HG02938 (cell line): ENCODE measurements at regions not wholly inside any gene's neighbourhood (a gene's known extent, or its start where the extent isn't known, plus 50 kb on each side); places are given as distances from the start of the nearest gene placed in this dataset.
A peak's percentile ranks its signal among the peaks of the same experiment; 100 is the strongest.

ENCODE experiments used
- ATAC-seq: cut with Tn5 transposase; IDR thresholded peaks from one replicate; pipeline ENCODE4 v1.9.1; 2021; ENCODE audit warnings: mild to moderate bottlenecking, moderate library complexity; ENCODE audit not compliant: unreplicated experiment

- peak; percentile 95 for ATAC-seq
These were observed 588.5 kb downstream of the MTRR start for GRCh38 chr5:8457187-8458037.

GRCh38 chr5:8458038-8458383 is 589.1 kb downstream of the MTRR start:
- ATAC-seq, result peak; percentile 10

- no peak for ATAC-seq
These were observed 592.6 kb downstream of the MTRR start for GRCh38 chr5:8461543-8461942.

- ATAC-seq, result no peak
These were observed 593.6 kb downstream of the MTRR start for GRCh38 chr5:8462565-8462964.

GRCh38 chr5:8470489-8470888 is 601.5 kb downstream of the MTRR start:
- no peak for ATAC-seq

GRCh38 chr5:8471581-8471980 is 602.6 kb downstream of the MTRR start:
- ATAC-seq, result no peak

GRCh38 chr5:8473016-8473415 is 604.1 kb downstream of the MTRR start:
- no peak for ATAC-seq

- ATAC-seq, result no peak
These were observed 605.0 kb downstream of the MTRR start for GRCh38 chr5:8473827-8474568.

- ATAC-seq, result no peak
These were observed 605.6 kb downstream of the MTRR start for GRCh38 chr5:8474569-8474930.

- no peak for ATAC-seq
These were observed 609.4 kb downstream of the MTRR start for GRCh38 chr5:8478326-8478725.

- no peak for ATAC-seq
These were observed 612.1 kb downstream of the MTRR start for GRCh38 chr5:8481007-8481406.

- no peak for ATAC-seq
These were observed 622.3 kb downstream of the MTRR start for GRCh38 chr5:8491254-8491653.

GRCh38 chr5:8493176-8493575 is 624.2 kb downstream of the MTRR start:
- ATAC-seq, result no peak

- no peak for ATAC-seq
These were observed 631.5 kb downstream of the MTRR start for GRCh38 chr5:8500426-8500825.

- no peak for ATAC-seq
These were observed 636.2 kb downstream of the MTRR start for GRCh38 chr5:8505196-8505595.

- no peak for ATAC-seq
These were observed 639.3 kb downstream of the MTRR start for GRCh38 chr5:8508231-8508630.

- no peak for ATAC-seq
These were observed 647.4 kb downstream of the MTRR start for GRCh38 chr5:8516356-8516755.

GRCh38 chr5:8517456-8517855 is 648.5 kb downstream of the MTRR start:
- ATAC-seq, result no peak

GRCh38 chr5:8520917-8521316 is 652.0 kb downstream of the MTRR start:
- no peak for ATAC-seq

- no peak for ATAC-seq
These were observed 653.0 kb downstream of the MTRR start for GRCh38 chr5:8521991-8522390.

- ATAC-seq, result no peak
These were observed 653.7 kb downstream of the MTRR start for GRCh38 chr5:8522646-8523045.

GRCh38 chr5:8523501-8523900 is 654.6 kb downstream of the MTRR start:
- no peak for ATAC-seq
